ENCODE measurements at regions not wholly inside any gene's neighbourhood (a gene's known extent, or its start where the extent isn't known, plus 50 kb on each side); places are given as distances from the start of the nearest gene placed in this dataset.

DNA sequence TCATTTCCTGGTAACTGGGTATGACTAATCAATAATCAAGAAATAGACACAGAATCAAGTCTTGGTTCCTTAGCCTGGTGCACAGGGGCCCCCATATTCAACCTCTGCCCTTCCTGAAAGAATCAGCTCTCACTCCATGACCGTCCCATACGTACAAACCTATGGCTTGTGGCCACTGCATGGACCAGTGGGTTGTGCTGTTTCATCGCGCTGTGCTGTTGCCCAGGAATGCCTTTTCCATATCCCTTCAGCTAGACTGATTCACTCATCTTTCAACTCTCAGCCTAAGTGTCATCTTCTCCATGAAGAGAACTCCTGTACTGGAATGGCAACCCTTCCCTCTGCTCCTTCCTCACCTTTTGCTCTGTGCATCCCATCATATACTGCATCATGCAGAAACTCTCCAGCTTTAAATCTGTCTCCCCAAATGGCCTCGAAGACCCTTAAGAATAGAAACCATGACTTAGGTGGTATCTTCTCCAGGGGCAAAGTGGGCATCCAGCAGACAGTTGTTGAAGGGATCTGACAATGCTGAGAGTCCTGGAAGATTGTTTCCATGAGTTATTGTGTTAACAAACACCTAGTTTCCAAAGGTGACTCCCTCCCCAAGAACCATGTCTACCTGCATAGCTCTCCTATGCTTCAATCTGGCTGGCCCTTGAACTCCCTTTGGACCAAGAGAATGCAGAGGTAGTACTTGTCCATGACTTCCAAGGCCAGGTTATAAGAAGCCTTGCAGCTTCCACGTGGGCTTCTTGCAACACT, 180.8 kb downstream of the ACTL7B start:
- DNase-seq: no peak

DNA sequence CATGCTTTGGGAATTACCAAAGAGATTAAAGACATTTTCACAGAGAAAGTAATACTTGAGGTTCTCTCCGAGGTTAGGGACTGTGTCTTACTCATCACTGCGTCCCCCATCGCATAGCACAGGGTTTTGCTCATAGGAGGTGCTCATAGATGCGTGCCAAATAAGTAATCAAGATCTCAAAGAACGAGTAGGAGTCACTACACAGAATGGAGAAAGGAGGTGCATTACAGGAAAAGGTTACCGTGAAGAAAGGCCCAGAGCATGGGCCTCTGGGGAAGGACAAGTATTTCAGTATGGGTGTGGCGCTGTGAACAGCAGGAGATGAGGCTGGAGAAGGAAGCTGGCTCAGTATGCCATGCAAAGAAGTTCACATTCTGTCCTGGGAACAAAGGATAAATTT, 182.4 kb downstream of the ACTL7B start:
- DNase-seq: no peak

DNA sequence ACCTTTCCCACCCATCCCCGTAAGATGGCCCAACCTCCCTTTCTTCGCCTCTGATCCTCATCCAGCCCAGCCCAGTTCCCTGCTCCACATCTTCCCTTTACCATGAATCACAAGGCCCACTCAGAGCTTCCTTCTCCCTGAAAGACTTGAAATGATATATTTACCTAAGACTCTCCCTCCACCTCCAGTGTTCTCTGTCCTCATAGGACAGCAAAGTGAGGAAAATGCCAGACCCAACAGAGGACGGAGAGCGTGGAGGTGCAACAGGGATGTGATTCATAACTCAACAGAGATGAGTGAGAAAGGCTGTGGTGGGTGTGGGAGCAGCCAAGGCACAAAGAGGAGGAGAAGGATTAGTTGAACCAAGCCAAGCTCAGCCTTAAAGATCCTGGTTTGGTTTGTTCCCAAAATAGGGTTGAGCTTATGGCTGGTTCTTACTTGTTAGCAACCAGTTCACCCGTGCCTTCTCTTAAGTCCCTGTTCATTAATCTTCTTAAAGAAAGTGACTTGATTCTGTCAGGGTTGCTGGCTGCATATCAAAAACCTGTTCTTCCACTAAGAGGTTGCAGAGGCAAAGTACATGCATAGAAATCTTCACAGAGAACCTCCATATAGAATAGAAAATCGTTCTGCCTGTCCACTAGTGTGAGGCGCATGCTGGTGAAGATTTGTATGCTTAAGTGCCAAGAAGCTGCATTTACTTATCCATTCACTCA, 183.2 kb downstream of the ACTL7B start:
- no peak for DNase-seq

DNA sequence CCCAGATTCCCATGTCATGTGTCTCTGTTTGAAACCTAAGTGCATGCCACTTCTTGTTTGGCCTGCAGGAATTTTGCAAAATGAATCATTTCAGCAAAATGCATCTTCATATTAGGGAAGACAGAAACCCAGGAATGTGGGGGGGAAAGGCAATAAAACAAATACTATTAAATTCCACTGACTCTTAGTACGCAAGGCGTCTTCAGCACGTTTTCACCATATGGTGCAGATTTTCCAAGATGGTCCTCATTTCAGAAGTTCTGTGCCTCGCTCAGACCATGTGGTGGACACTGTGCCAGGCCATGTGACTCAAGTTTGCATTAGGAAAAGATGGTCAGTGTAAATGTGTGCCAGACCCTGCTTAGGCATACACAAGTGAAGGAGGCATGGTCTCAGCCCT, 184.0 kb downstream of the ACTL7B start:
- DNase-seq: no peak

DNA sequence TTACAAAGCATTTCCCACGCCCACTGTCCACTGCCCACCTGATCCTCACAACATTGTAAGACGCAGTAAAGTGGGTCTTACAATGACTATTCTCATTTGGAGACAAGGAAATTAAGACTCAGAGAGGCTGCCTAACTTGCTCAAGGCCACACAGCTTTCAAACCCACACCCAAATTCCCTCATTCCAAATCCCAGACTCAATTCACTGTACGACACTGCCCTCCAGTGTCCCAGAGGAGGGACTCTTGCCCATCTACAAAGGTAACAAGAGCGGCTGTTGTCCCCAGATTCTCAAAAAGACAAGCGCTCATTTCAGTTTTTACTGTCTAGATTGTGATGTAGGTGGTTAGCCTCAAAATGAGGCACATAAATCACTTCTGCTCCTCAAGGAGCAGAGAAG, 184.6 kb downstream of the ACTL7B start:
- DNase-seq: no peak

DNA sequence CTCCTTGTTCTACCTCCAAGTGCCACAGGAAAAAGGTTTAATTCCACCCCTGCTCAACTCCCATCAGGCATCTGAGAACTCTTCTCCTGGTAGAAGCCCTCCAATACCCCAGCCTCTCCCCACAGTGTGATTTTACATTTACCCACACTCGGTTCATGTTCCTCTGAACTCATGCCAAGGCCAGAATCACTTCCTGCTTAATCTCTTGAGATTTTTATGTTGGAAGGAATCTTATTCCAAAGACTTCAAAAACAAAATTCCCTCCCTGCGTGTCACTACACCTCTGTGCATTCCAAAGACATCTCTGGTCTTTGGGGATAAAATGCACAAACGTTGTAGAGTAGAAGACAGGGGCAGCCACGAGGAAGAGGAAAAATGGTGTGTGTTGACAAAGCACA, 186.8 kb downstream of the ACTL7B start:
- no peak for DNase-seq

DNA sequence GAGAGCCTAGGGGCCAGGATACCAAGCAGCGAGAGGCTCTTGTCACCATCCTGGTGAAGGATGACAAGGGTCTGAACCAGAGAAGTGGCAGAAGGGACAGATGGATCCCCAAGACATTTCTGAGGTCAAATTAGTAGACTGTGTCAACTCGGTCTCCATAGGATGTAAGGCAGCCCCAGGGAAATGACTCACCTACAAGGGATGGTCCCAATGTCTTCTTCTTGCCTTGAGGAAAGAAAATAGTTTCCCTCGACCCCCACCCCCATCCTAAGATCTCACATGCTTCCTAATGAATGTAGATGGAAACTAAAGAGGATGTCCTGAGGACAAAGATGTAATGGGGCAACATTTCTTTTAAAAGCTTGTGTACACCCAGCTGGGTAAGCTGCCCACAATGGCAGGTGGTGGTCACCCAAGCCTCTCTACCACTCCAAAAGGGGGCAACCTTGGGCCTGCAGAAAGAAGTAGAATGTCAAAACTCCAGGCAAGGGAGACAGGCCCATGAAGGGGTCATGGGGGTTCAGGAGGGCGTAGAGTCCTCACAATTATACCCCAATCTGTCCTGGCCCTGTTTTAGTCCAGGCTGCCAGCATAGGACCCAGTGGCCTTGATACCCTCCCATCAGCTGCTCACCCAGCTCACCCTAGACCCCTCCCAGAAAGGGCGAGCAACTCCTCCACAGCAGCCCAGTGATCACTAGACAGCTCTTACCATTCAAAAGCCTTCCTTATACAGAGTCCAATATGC, 187.4 kb downstream of the ACTL7B start:
- DNase-seq: no peak

DNA sequence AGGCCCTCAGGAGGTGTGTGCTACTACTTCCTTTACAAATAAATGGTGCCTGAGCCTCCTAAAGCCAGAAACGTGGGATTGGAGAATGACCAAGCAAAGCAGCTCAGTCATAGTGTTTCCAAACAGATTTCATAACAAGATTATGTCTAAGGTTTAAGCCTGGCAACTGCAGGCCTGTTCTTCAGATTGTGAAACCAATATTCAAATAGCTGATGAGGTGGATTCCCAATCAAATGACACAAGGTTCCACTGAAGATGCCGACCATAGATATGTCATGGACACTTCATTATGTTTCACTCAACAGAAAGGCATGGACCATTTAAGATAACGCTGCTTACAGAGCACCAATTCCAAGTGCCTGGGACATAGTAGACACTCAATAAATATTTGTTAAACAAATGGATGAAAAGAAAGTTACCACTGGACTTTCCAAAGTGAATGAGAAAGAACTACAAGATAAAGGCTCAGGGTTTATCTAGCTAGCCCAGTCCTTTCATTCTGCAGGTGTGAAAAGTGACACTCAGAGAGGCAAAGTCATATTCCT, 189.5 kb downstream of the ACTL7B start:
- no peak for DNase-seq

DNA sequence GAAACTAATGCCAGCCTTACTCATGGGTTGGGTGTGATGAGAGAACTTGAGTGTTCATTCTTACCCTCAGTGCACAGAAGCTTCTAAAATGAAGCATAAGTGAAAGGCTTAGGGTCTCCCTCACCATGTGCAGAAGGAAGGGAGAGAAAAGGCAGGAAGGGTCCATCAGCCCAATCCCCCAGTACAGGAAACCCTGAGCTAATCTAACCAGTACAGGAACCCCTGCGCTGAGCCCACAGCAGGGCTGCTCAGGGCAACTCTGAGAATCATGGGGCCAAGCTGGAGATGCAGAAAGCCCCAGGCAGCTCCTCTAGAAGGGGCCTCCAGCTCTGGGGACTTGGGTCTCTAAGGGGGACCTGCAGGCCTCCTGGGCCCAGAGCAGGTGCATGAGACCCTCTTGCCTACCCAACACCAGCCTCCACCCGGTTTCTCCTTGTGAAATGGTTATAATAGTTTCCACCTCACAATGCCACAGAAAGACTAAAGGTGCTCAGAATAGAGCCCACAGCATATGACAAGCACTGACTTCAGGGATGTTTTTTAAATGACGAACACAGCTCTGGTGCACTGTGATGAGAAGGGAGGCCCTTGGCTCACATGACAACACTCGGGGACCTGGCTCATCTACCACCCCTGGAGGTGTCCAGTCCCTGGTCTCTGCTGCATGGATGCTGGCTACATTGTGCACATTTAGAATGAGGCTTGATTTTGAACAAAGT, 190.1 kb downstream of the ACTL7B start:
- no peak for DNase-seq

DNA sequence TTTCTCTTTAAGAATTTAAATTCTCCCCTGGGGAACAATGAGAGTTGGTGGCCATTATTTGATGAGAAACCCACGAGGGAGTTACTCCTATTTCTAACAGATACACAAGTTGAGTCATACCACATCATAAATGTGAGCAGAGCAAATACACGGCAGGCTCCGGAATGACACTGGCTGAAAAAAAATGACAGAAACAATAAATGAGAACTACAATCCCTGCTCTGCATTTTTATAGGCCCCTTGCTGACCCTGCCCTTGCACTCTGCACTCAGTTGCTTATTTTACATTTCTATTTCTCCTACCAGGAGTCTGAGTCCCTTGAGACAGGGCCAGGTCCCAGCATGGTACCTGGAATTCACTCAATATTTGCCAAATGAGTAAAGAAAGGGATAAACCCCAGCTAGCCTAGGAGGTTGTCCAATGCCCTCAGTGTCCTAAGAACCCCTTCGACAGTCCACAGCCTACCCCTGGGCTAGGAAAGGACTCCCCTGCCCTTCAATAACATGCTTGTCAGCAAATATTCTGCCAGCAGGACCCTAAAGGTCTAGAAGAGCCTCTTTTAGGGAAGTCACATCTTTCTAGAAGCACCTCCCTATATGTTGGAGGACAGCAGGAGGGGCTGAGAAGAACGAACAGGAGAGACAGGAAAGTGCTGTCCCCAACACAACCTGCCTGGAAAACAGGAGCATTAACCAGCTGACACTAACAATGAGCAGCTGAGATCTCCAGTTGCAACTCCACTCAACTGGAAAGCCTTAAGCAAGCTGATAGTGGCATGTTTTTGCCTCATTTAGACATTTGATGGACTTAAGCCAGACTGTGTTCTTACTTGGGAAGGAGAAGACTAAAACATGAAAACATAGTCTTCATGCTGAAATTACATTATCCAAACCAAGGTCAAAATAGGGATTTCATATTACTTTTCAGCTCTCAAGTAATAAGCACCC, 191.2 kb downstream of the ACTL7B start:
- no peak for DNase-seq

DNA sequence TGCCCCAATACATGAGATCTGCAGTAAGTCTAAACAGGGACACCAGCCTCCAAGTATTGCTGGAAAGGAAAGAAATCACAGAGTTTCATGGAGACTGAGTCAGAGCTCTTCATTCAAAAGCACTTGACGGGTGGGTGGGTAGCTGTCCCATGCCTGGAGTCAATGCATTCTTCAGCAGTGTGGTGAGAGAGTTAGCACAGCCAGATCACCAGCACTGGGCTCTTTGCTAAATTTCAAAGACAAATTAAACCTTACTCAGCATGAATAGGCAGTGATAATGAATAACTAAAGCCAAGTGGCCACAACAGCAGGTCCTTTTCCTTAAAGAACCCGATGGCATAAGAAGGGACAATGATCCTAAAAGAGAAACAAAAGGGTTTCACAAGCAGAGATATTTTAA, 192.4 kb downstream of the ACTL7B start:
- no peak for DNase-seq

DNA sequence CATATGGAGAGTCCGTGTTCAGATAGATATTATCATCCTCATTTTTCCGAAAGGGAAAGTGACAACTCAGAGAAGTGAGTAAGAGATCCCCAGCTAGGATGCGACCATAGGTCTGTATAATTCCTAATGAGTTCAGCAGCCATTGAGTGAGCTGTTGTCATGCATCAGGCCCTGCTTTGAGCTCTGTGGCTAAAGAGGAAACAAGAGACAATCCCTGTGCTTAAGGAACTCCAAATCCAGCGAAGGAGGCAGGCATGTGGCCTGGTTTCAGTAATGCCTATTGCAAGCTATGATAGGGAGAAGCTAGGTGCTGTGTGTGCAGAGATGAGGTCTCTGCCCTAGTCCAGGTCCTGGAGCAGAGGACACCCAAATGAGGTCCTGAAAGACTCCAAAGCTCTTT, 192.8 kb downstream of the ACTL7B start:
- DNase-seq: no peak

DNA sequence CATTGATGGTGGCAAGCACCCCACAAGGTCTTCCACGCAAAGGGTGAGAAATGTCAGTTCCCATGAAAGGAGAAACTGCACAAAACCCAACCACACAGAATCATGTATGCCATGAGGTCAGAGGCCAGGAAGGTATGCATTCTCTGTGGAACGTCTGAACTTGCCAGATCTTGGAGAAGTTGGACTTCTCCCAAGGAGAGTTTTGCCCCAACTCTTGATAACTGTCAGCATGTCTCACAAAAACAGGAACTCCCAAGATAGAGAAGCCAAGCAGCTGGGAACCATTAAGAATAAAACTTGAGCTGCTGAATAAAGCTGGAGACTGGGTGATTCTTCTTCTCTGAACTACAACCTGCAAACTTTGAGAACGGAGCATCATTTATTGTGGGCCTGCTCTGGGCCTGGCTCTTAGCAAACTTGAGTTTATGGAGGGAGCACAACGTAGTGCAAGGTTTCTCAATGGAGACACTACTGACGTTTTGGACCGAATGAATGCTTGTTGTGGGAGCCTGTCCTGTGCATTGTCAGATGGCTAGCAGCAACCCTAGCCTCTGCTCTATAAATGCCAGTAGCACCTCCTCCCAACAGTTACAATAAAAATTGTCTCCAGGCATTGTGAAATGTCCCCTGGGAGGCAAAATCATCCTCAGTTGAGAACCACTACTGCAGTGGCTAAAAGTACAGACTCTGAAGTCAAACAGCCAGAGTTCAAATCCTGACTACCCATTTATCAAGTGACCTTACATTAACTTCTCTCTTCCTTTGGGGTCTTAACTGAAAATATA, 193.5 kb downstream of the ACTL7B start:
- no peak for DNase-seq

DNA sequence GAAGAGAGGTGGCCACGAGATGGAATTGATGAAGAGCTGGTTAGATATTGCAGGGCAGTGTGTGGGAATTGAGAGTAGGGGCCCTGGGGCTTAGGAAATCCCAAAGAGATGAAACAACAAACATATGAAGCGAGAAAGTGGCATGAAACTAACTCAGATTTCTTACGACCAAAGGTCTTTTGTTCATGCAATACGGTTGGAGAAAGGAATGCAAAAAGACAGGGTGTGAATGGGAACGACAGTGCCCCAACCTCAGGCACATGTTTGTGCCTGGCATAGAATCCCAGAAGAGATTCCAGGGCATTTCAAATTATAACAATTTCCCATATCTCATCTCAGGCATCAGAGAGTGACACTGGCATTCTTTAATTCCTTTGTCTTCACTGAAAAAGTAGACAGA, 199.2 kb downstream of the ACTL7B start:
- DNase-seq: no peak

DNA sequence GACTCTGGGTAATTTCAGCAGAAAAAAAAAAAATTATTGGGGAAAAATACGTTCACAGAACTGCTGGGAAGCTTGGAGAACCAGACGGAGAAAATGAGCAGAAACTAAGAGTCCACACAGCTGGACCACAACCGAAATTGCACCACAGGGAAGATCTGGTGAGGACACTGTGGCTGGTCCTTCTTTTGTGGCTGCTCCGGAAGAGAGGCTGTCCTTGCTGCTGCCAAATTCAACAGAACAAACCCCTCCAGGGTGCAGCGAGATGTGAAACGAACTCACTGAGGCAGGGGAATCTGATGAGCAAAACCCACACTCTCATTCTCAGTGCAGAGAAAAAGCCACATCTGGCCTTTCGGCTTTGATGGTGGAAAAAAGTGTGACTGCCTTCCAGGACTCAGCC, 200.0 kb downstream of the ACTL7B start:
- DNase-seq: no peak

DNA sequence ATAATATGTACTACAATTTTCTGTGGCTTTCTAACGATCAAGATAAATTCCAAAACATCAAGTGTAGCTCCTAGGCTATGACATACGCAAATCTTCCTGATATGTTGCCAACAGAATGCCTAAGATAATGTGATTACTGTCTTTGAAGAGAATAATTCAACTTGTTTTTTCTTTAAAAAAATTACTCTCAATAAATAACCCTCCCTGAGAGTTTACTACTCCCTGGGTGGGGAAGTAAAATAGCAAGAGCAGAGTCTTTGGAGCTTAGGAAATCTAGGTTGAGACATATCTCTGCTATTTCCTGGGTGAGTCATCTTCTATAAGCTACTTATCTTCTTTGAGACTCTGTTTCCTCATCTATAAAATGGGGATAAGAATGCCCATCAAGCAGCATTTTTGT, 201.2 kb downstream of the ACTL7B start:
- DNase-seq: no peak

DNA sequence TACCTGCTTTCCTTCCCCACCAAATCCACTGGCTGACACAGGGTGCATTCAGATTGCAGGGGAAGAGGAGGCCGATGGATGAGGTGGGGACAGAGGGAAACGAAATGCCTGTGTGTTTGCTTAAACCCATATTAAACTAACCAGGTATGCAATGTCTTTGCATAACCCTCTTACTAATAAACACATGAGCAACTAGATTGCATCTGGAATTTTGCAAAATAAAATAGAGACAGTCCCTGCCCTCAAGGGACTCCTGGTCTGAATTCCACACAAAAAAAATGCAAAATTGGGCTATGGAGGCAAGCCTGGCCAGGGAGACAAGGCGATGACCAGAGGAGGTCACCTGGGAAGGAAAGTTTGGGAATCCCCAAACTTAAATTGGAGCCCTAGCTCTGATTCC, 202.9 kb downstream of the ACTL7B start:
- DNase-seq: no peak

DNA sequence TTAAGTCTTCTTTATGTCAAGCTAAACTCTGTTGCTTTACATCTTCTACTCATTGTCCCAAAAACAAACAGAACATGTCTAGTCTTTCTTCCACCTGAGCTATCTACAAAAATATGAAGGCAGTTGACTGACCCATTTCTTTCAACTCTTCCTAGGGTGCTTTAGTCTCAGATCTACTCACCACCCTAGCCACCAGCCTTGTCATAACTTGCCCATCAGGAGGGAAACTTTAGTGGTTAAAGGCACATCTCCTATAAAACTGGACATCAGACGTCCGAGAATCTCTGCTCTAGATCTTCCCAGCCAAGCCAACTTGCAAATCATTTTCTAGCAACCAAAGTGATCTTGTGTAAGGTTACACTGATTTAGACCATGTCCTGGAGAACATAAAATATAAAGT, 205.0 kb downstream of the ACTL7B start:
- DNase-seq: no peak

DNA sequence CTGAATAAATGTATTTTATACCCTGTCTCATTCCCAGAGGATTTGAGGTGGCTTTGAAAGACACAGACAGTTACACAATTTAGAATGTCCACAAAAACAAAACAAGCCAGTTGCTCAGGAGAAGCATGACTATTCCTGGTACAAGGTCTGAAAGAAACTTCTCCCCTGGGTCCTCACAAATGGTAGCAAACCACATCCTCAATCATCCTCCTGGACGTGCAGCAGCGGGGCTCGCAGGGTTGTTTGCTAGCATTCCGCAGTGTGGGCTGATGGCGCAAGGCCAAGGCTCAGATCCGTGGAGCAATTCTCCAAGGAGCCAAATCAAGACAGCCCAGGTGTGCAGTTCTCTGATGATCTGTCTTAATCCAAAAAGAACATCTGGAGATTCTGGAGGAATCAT, 210.3 kb downstream of the ACTL7B start:
- no peak for DNase-seq

DNA sequence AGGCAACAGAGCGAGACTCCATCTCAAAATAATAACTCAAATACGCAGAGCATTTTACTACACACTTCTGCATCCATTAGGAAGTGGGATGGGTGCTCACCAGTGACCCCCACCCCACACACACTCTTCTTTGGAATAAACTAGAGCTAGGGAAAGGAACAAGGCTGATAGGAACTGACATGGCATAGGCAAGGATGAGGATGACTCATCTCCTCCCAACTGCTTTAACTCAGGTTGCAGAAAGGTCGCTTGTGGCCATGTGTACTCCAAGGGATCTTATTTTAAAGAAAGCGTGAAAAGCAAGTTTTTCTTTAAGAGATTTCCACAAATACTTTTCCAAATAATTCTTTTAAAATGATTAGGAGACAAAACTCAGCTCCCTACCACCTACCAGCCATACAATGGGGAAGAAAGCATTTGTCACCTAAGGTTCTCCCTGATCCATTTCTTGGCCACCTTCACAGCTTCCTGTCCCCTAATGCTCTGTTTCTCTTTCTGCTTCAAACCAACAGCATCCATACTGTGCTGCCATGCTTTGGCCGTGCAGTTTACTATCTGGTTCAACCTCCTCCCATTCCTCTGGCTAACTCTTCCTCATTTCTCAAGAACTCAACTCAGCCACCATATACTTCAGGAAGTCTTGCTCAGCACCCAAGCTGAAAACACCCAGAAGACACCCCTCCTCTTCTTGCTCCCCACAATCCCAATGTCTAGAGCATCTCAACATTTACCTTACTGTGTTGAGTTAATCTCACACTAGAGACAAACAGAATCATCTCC, 211.9 kb downstream of the ACTL7B start:
- no peak for DNase-seq

Data from NCI-H1417 treated with DMSO at 0.1 percent for 48 hours (cell line).